Stimulated activated CD8-positive, alpha-beta memory T cell treated with anti-CD3 and anti-CD28 coated beads, Interleukin-2, amount 100 ng/mL, for 48 hours (primary cell): ENCODE measurements at regions not wholly inside any gene's neighbourhood (a gene's known extent, or its start where the extent isn't known, plus 50 kb on each side); places are given as distances from the start of the nearest gene placed in this dataset.

Experiments used
- DNase-seq, 2 donors: peaks; one replicate each; pipeline ENCODE4 v3.0.0-alpha.2; 2020; ENCODE audit warnings: low read depth in 2 of 2

DNA sequence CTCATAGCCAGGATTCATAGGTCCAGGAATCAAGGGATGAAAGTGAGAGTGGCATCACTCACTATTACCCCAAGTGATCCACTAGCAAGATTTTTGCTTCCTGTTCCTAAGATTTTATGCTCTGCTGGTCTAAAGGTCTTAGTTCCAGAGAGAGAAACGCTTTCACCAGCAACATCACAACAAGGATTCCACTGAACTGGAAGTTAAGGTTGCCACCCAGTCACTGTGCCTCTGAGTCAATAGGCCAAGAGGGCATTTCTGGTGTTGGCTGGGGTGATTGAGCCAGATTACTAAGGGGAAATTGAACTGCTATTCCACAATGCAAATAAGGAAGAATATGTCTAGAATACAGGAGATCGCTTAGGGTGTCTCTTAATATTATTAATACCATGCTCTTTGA lies 142.5 kb upstream of the ARID2 start:
- DNase-seq: no peak

DNA sequence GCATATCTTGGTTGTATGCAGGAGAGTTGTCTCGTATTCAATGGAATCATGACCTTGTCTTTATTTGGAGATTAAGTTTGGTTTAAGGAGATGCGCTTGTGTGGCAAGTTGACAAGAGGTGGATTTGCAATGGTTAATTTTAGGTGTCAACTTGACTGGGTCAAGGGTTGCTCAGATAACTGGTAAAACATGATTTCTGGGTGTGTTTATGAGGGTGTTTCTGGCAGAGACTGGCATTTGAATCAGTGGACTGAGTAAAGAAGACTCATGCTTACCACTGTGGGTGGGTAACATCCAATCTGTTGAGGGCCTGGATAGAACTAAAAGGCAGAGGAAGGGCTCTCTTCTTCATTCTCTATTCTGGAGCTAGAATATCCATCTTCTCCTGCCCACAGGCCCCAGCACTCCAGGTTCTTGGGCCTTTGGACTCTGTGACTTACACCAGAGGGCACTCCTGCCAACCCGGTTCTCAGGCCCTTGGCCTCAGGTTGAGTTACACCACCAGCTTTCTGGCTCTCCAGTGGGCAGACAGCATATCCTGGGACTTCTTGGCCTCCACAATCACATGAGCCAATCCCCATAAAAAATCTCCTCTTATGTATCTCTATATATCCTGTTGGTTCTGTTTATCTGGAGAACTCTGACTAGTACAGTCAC lies 141.5 kb upstream of the ARID2 start:
- no peak for DNase-seq

DNA sequence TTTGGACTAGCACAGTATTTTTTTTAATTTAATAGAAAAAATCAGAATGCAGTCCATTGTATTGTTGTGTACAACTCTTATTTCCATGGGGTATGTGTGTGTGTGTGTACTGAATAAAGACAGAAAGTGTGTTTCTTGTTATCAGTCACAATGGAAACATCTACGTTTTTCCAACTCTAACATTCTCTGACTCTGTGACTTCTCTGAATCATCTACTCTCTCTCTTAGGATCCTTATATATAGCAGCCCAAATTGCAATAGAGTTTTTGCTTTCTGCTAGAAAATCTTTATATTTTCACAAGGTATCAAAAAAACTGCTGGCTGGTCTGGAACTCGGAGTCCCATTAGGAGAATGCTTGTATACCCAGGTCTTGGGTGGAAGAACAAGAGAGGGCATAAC lies 138.9 kb upstream of the ARID2 start:
- DNase-seq: no peak

DNA sequence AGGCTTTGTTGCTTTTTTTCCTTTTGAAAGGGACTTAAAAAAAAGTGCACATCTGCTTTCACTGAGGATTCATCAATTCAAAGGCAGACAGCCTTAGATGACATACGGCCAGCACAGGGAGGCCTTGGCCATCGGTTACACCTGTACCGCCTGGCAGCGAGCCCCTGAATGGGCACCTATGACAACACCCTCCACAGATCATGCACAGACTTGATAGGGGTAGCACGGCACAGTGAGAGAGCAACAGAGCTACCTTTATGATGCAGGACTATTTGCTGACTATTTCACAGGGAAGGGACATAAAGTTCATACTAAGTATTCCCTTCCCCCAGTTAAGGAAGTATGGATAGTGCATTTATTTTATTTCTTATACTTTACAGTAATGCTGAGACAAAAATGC lies 137.9 kb upstream of the ARID2 start:
- DNase-seq: no peak

DNA sequence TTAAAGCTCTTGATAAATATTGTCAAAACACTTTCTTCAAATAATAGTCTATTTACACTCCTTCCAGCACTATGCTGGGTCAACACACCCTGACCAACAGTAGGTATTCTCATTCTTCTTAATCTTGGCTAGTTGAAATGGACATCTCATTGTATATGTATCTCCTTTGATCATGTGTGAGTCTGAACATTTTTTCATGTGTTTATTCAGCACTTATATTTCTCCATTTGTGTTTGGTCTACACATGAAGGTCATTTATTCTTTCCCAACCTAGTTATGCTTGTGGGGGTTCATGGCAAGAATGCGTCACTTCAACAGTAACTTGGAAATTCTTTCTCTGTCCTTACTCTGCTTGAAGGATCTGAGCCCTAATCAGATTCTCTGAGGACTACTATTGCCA lies 133.1 kb upstream of the ARID2 start:
- no peak for DNase-seq

DNA sequence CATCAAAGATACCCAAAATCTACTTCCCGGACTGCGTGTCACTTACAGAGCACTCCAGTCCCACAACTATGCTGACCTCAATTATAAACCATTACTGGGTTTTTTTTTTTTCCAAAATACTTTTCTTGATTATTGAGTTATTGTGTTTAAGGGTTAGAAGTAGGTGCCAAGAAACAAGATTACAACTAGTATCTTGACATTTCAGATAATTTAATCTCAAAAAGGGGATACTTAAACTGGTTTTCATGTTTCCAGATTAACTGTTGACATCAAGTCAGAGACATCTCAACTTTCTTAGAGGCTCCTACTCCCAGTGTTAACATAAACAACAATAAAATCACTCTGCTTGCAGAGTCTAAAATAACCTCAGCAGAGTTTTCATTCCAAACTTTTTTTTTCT lies 131.2 kb upstream of the ARID2 start:
- DNase-seq: no peak

DNA sequence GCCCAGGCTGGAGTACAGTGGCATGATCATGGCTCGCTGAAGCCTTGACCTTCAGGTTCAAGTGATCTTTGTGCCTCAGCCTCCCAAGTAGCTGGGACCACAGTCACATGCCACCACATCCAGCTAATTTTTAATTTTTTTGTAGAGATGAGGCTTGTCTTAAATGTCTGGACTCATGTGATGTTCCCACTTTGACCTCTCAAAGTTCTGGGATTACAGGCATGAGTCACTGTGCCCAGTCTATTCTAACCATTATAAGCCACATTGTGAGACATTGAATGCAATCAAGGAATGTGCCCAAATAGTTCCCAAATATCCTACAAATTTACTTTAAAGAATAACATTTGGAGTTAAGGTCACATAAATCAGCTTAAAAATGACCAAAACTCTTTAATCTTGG lies 130.7 kb upstream of the ARID2 start:
- no peak for DNase-seq

DNA sequence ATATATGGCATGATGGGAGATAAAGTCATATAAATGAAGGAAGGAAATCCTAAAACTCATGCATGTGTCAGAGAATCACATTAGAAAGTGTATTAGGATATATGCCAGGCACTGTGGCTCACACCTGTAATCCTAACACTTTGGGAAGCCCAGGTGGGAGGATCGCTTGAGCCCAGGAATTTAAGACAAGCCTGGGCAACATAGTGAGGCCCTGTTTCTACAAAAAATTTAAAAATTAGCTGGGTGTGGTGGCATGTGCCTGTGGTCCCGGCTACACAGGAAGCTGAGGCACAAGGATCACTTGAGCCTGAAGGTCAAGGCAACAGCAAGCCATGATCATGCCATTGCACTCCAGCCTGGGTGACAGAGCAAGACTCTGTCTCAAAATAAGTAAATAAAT lies 130.3 kb upstream of the ARID2 start:
- no peak for DNase-seq

DNA sequence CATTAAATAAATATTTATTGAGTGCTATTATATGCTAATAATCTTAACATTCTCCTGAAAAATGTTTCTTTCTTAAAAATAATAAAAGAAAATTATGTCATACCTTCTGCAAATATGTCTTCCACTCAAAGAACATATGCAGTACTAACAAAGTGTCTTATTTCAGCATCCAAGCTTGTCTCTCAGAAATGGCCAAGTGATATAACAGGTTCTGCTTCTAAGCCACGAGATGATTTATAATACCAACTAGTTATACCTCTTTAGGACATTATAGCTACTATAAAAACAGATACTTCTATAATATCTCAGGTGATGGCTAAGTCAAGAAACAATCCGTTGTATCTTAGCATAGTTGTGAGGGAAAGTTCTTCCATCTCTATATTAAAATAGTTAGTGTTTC lies 128.1 kb upstream of the ARID2 start:
- DNase-seq: no peak

DNA sequence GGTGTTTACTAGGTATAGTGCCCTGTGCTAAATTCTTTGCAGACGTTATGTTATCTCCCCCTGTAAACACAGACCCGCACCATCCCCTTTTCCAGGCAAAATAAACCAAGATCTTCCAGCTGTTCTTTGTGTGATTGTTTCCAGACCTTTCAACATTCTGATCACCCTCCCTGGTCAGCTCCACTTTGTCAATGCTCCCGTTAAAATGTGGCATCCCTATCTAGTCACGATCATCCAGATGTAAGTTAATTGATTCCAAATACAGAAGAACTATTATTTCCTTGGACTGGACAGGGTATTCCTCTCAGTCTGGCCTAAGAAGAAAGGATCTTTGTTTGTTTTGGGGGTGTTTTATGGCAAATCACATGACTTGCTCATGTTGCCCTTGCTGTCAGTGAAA lies 127.6 kb upstream of the ARID2 start:
- no peak for DNase-seq

DNA sequence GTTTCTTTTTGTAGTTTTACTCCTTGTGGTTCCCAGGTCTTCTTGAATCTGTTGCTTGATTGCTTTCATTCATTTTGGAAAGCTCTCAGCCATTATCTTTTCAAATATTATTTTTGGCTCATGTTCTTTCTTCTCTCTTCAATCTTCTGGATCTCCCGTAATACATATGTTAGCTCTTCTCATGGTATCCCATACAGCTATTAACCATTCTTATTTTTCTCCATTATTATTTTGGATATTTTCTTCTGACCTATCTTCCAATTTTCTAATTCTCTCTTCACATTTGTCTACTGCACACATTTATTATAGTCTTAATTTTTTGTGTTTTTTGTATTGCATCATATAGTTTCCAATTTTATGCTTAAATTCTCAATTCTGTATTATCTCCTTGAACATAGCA lies 123.9 kb upstream of the ARID2 start:
- no peak for DNase-seq

DNA sequence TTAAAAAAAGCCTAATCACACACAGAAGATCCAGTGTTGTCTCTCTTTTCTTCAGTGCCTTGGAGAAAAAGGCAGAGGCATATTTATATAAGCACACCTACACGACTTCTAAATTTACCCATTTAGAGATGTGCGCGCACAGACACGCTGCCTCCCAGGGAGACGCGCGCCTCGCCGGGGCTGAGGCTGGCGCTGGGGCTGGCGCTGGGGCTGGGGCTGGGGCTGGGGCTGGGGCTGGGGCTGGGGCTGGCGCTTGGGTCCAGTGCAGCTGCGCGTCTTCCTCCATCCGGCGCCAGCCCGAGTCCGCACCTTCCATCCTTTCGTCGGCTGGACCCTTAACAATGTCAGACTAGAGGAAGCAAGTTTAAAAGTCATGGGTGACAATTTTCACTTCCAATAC lies 118.4 kb upstream of the ARID2 start:
- no peak for DNase-seq

DNA sequence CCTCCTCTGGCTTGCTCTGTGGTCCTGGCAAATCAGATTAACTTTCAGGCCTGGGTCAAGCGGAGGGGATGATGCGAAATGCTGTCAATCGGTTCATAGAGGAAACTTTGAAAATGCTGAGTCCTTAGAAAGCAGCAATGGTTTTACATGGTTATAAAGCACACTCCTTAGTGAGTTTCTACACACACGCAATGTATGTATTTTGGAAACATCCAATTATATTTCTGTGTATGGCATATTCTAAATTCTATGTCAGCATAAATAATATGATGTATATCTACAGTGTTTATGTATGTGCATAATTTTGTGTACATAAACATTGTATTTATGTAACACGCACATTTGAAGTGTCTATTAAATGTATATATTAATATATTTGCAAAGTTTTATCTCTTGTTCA lies 118.0 kb upstream of the ARID2 start:
- DNase-seq: no peak

DNA sequence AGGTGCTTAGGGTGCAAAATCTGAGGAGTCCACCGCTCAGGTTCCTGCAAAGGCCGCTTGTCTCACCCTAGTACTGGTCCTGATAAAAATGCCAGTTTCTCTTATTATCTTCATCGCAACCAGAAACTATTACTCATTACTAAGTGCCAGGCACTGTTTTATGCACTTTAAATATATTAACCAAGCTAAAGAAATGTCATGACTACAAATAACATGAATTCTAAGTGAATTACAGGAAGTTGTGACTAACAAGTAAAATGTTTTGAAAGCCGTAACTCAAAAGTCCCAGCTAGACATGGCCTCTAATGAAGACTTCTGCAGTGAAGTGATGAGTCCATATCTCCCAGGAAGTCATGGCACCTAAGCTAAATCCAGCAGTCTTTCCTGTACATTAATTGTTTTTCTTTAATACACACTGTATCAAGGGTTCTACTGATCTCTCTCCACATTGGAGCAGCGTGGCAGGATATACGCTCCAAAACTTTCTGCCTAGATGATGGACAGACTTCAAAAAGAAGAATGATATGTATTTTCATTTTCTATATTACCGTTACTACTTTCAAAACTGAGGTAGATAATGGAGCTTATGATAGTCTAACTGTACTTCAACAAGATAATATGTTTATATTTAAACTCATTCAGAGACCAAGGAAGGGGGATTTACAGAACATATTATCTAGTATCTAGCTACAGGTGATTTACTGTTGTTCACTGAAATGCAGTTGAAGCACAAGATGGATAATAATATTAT lies 117.3 kb upstream of the ARID2 start:
- DNase-seq: no peak

DNA sequence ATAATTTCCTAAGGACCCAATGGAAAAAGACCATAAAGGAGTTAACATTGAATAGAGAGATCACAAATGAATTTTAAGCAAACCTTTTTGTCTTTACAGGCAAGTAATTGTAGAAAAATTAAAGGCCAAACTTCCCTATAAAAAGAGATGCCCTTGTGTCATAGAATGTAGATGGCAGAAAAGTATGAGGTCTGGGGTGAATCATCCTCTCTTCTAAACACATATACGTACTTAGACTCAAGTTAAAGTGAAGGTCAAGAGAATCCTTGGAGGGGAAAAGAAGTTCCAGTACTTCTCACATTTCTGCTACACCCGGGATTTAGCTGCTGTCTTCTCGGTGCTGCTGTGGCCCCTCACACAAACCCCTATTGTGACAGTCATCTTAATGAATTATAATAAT lies 116.2 kb upstream of the ARID2 start:
- DNase-seq: no peak

DNA sequence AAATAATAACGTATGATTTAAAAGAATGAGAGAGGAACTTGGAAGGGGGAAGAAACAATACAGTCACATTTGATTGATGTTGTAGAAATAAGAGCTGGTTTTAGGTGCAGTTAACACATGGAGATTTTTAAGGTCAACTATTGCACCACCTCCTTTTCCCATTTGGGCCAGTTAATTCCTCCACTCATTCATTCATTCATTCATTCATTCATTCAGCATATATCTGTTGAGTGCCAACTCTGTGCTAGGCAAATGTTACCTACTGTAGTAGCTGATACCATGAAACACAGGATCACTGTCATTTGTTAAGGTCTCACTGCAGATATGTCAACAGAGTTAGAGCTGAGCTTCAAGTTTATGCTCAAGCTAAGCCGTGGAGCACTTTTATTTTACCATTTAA lies 115.7 kb upstream of the ARID2 start:
- DNase-seq: no peak

DNA sequence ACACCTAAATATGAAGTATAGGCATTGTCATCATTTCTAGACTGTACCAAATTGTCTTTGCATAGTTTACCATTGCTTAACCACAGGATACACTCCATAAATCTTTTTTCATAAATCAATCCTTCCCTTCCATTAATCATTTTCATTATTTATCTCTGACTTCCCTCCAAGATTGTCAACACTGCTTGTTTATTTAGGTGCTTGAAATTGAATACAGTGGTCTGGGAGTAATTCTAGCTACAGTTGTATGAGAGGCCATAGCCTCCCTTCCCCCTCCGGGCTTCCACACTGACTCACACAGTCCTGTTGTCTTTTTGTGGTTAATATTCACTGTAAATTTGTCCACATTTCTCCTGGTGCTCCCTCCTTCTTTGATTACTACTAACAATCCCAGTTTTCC lies 114.2 kb upstream of the ARID2 start:
- DNase-seq: no peak

DNA sequence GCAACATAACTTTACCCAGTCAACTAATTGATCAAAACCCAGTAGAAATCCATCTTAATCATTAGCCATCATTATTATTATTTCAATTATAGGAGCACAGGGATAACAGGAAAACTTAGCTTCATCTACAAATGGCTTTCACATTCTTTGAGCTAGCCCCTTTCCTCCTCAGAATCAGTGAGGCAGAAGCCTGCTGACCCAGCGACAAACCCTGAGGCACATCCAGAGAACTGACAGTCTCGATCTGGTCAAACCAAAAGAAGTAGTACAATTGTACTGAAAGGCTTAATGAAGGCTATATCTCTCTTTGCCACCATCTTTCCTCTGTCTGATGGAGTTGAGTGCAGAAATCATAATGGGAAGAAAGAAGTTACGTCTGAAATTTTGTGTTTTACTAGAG lies 109.8 kb upstream of the ARID2 start:
- no peak for DNase-seq

DNA sequence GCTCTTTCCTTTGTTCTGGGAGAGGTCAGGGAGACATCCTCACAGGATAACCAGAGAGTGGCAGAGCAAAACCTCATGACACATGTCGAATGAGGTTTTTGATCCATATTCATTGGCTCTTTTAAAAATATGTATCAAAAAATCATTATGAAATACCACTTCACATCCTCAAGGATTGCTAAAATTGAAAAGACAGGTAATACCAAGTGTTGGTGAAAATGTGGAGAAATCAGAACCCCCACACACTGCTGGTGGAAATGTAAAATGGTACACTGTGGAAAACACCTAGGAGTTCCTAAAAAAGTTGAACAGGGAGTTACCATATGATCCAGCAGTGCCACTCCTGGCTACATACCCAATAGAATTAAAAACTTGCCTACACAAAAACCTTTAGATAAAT lies 107.8 kb upstream of the ARID2 start:
- no peak for DNase-seq

DNA sequence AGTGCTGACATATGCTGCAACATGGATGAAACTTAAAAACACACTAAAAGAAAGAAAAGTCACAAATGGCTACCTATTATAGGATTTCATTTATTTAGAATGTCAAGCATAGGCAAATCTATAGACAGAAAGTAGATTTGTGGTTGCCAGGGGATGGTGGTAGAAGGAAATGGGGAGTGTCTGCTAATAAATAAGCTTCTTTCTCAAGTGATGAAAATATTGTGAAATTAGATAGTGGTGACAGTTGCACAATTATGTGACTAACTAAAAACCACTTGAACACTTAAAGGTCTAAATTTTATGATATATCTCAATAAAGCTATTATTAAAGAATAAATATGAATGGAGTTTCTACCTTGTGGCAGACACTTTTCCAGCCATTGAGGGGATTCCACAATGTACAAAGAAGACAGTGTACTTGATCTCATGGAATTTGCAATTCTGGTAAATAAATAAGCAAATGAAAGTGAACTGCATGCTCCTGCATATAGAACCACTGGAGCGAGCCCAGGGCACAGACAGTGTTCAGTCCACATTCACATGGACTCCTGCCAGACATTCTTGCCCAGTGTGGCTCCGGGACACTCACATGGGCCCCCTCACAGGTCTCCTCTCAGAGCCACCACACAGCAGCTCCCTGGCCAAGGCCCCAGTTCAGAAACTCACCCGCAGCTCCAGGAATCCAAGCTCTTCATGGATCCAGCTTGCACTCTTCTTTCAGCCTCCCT lies 107.1 kb upstream of the ARID2 start:
- no peak for DNase-seq

DNA sequence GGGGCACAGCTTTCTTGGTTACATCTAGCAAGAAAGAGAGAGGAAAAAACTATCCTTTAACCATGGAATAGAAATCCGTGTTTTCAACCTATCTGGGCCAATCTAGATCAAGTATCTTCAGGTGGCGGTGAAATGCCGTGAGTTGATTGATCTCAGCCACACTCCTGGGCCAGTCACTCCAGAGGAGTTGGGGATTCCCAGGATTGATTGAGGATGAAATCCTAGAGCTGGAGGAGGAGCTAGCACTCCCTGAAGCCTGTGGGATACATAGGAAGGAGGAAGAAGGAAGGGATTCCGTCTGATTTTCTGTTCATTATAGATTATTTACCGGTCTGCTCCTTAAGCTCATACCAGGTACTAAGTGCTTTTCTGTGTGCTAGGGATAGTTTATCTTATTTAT lies 106.3 kb upstream of the ARID2 start:
- no peak for DNase-seq

DNA sequence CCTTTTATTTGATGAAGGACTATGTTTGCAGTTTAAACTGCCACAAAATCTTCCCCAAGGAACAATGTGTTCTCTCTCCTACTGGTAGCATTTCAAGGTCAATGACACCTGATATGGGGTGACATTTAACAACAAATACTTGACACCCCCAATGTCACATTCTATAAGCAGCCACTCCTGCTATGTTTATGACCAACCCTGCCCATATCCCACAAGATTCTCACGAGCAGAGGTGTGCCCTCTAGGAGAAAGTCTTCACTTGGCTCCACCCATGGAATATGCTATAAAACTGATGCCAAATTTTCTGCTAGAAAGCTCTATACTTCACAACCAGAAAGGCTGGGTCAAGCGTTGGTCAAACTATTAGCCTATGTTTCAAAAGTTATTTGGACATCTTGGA lies 105.6 kb upstream of the ARID2 start:
- DNase-seq: no peak

DNA sequence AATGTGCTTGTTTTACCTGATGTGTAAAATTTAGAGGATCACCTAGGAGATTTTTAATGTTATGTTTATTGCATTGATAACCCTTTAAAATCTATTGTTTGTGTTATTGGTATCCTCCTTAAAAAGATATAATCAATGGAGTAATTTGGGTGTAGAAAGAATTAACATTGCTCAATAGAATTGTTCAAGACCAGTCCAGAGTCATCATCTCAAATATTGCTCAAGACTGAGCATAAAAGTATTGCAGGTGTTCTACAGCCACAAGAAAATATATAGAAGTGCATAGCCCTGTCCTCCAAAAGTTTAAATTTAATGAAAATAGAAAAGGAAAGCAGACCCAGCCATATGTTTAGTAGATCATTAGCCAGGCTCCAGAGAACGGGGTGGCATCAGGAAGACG lies 102.5 kb upstream of the ARID2 start:
- no peak for DNase-seq
